Ishikawa (cell line): ENCODE measurements at regions not wholly inside any gene's neighbourhood (a gene's known extent, or its start where the extent isn't known, plus 50 kb on each side); places are given as distances from the start of the nearest gene placed in this dataset.

Source experiments
- CEBPB ChIP-seq: IDR thresholded peaks from 2 replicates; pipeline ENCODE4 v1.6.1; 2012
- EGR1 ChIP-seq: IDR thresholded peaks from 2 replicates; pipeline ENCODE4 v1.6.1; 2012
- EP300 ChIP-seq: IDR thresholded peaks from 2 replicates; pipeline ENCODE4 v1.6.1; 2012; ENCODE audit warnings: borderline replicate concordance
- FOXM1 ChIP-seq: IDR thresholded peaks from 2 replicates; pipeline ENCODE4 v1.6.1; 2012; ENCODE audit warnings: low read depth, borderline replicate concordance
- RAD21 ChIP-seq: IDR thresholded peaks from 2 replicates; pipeline ENCODE4 v1.6.1; 2012; ENCODE audit warnings: low read depth
- TAF1 ChIP-seq: IDR thresholded peaks from 2 replicates; pipeline ENCODE4 v1.6.1; 2012; ENCODE audit warnings: low read depth, mild to moderate bottlenecking
- TCF12 ChIP-seq: IDR thresholded peaks from 2 replicates; pipeline ENCODE4 v1.6.1; 2012; ENCODE audit warnings: low read depth
- TEAD4 ChIP-seq: IDR thresholded peaks from 2 replicates; pipeline ENCODE4 v1.6.1; 2012
- TF ChIP-seq, protein P1 (sequence below): IDR thresholded peaks from 2 replicates; pipeline ENCODE4 v1.6.1; 2012
- TF ChIP-seq, protein P2 (sequence below): IDR thresholded peaks from 2 replicates; pipeline ENCODE4 v1.6.1; 2012
- TF ChIP-seq, protein P3 (sequence below): IDR thresholded peaks from 2 replicates; pipeline ENCODE4 v1.6.1; 2012; ENCODE audit warnings: low read depth, mild to moderate bottlenecking

DNA sequence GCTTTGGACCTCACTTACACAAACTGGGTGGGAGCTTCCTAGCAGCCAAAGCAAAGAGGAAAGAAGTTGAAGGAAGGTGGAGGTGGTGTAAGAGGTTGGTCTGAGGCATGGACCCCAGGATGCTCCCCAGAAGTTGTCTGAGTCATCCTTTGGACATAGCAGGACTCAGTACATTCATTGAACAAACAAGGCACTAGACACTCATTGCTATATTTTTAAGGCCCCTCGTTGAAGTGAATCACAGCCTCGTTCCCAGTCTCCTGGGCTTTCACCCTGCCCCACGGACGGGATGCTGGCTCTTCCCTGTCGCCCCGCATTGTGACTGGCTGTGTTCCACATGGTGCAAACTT, 95.9 kb upstream of the FGF3 start:
- TF ChIP-seq, protein P1, sequence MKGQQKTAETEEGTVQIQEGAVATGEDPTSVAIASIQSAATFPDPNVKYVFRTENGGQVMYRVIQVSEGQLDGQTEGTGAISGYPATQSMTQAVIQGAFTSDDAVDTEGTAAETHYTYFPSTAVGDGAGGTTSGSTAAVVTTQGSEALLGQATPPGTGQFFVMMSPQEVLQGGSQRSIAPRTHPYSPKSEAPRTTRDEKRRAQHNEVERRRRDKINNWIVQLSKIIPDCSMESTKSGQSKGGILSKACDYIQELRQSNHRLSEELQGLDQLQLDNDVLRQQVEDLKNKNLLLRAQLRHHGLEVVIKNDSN = no peak
- TF ChIP-seq, protein P2, sequence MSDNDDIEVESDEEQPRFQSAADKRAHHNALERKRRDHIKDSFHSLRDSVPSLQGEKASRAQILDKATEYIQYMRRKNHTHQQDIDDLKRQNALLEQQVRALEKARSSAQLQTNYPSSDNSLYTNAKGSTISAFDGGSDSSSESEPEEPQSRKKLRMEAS = no peak
- TF ChIP-seq TEAD4 = no peak
- no peak for TF ChIP-seq FOXM1
- no peak for TF ChIP-seq TAF1
- TF ChIP-seq, protein P3, sequence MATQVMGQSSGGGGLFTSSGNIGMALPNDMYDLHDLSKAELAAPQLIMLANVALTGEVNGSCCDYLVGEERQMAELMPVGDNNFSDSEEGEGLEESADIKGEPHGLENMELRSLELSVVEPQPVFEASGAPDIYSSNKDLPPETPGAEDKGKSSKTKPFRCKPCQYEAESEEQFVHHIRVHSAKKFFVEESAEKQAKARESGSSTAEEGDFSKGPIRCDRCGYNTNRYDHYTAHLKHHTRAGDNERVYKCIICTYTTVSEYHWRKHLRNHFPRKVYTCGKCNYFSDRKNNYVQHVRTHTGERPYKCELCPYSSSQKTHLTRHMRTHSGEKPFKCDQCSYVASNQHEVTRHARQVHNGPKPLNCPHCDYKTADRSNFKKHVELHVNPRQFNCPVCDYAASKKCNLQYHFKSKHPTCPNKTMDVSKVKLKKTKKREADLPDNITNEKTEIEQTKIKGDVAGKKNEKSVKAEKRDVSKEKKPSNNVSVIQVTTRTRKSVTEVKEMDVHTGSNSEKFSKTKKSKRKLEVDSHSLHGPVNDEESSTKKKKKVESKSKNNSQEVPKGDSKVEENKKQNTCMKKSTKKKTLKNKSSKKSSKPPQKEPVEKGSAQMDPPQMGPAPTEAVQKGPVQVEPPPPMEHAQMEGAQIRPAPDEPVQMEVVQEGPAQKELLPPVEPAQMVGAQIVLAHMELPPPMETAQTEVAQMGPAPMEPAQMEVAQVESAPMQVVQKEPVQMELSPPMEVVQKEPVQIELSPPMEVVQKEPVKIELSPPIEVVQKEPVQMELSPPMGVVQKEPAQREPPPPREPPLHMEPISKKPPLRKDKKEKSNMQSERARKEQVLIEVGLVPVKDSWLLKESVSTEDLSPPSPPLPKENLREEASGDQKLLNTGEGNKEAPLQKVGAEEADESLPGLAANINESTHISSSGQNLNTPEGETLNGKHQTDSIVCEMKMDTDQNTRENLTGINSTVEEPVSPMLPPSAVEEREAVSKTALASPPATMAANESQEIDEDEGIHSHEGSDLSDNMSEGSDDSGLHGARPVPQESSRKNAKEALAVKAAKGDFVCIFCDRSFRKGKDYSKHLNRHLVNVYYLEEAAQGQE = no peak
- no peak for TF ChIP-seq EP300
- no peak for TF ChIP-seq RAD21
- TF ChIP-seq CEBPB = no peak
- no peak for TF ChIP-seq EGR1
- no peak for TF ChIP-seq TCF12
